Ovary (tissue), 3 donors: ENCODE measurements at regions not wholly inside any gene's neighbourhood (a gene's known extent, or its start where the extent isn't known, plus 50 kb on each side); places are given as distances from the start of the nearest gene placed in this dataset.

Experiments used
- CTCF ChIP-seq, 3 donors: fragments of 450-650 bp in 2 of 3; fragments of 200-600 bp in 1 of 3; IDR thresholded peaks; one replicate each; pipeline versions ENCODE4 v1.5.1 to v1.8.0; 2016 to 2022; ENCODE audit warnings: antibody characterized with exemption in 3 of 3, mild to moderate bottlenecking in 1 of 3
- EP300 ChIP-seq: sonication (generic); formaldehyde crosslinking; IDR thresholded peaks from one replicate; pipeline ENCODE4 v1.6.1; 2017; ENCODE audit warnings: antibody characterized with exemption
- POLR2A ChIP-seq: fragments of 450-650 bp; IDR thresholded peaks from one replicate; pipeline ENCODE4 v1.6.1; 2017; ENCODE audit warnings: antibody characterized with exemption, mild to moderate bottlenecking, moderate library complexity
- donor health status: DM: no; HTN: no; CAD: no.

GRCh38 chr18:64333584-64333983, 184.7 kb upstream of the LINC00305 start:
- TF ChIP-seq CTCF (IDR thresholded peaks at IDR 0.05) (no peak), POLR2A (no peak), EP300 (no peak)
